ENCODE measurements at regions not wholly inside any gene's neighbourhood (a gene's known extent, or its start where the extent isn't known, plus 50 kb on each side); places are given as distances from the start of the nearest gene placed in this dataset.
"Not testable (repeated sequence)": the region's sequence is repeated elsewhere in the genome, so short reads cannot be mapped to it uniquely, and the experiment has no call there.

DNA sequence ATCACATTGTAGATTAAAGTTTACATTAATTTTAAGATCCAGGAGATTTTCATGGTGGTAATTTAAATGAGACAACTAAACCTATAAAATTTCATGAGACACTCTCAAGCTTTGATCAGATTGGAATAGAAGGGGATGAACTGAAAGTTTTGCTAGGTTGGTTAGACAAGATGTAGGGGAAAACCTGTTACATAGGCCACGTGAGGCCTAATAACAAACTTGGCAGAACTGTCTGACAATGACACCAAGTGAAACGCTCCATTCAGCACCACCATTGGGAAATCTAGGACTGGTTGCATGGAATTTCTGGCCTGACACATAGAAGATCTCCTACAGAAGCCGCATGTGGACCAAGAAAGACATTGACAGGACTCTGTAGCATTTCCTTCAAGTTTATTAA, 87.8 kb upstream of the SLC39A10 start:
- DNase-seq: no peak

DNA sequence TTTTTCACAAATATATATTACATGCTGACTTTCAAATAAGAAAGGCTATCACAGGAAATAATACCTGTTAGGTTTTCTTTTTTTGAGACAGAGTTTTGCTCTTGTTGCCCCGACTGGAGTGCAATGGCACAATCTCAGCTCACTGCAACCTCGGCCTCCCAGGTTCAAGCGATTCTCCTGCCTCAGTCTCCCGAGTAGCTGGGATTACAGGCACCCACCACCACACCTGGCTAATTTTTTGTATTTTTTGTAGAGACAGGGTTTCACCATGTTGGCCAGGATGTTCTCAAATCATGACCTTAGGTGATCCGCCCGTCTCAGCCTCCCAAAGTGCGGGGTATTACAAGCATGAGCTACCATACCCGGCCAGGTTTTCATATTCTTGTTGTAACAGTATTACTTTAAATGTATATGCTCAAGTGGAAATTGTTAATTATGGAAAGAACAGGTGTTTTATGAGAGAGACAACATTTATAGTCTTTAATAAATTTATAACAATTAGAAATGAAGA, 92.3 kb upstream of the SLC39A10 start:
- DNase-seq: not testable (repeated sequence)

DNA sequence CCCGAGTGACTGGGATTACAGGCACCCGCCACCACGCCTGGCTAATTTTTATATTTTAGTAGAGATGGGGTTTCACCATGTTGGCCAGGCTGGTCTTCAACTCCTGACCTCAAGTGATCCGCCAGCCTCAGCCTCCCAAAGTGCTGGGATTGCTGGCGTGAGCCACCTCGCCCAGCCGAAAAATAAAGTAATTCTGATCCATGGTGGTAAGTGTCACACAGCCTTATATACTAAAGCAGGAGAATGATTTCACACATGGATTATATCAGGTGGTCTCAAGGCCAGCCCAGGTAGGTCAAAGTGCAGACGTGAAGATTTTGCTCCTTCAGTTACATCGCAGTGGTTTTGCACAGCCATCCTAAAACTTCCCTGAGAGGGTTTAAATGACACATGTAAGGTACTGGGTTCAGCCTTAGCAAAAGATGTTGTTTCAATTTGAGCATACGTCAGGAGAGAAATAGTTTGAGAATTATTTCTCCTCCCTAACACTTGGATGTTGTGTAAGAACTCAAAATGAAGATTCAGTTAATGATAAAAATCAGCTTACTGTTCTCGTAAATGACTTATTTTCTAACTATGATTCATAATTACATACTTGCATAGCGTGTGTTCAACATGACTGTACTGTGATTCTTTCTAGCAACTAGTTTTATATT, 93.0 kb upstream of the SLC39A10 start:
- DNase-seq: no peak

DNA sequence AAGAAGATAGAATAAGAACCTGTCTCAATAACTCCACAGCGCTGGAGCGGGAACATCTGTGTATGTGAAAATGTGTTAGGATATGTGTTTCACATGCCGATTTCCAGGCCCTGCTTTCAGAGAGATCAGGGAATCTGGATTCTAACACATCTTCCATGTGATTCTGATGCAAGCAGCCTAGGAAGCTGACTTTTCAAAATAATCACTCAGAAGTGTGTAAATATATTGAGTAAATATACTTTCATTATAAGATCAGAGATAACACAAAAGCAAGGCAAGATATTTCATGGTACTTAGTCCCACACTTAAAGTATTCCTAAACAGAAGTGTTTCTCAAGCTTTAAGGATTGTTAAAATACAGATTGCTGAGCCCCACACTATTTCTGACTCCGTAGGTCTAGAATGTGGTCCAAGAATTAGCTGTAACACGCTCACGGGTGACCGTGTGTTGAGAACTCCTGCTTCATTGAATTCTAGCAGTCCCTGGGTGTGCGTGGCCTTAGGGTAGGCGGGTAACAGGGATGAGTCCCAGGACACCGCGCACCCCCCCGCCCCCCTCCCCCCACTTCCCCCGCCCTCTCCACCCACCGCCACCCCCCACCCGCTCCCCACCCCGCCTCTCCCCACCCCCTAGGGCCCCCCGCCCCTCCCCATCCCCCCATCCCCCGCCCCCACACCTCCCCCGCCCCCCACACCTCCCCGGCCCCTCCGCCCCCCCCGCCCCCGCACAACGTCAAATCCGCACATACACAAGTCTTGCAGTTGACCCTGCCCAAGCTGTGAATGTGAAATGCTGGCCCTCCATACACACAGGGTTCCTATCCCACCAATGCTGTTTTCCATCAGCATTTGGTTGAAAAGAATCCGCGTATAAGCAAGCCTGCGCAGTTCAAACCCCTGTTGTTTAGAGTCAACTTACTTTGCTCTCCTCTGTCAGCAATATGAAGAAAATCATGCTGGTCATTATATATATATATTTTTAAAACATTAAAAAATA, 94.2 kb upstream of the SLC39A10 start:
- DNase-seq: no peak

DNA sequence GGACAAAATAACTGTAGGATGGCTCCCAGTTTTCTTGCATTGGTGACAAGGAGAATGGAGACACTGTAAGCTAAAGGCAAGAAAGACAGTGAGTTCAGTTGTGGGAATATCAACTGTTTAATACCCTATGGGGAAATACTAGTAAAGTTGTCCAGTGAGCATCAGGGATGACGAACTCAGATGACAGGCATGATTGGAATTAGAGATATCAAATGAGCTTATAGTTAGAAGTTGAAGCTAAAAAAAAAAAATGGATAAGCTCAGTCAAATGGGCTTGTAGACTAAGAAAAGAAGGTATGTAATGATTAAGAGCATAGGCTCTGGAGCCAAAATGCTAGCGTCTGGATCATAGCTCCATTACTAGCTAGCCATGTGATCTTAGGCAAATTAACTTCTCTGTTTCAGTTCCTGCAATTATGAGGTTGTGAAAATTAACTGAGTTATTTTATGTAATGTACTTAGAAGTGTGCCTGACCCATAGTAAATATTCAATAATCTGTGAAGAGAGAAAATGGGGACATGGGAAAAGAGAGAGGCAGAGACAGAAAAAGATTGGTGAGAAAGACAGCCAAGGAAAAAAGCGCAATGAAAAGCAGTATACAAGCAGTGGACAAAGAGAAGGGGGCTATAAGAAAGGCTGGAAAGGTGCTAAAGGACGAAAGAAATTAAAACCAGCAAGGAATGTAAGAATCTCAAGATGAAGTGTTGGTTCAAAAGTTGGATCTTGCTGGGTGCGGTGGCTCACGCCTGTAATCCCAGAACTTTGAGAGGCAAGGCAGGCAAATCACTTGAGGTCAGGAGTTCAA, 95.7 kb upstream of the SLC39A10 start:
- no peak for DNase-seq

DNA sequence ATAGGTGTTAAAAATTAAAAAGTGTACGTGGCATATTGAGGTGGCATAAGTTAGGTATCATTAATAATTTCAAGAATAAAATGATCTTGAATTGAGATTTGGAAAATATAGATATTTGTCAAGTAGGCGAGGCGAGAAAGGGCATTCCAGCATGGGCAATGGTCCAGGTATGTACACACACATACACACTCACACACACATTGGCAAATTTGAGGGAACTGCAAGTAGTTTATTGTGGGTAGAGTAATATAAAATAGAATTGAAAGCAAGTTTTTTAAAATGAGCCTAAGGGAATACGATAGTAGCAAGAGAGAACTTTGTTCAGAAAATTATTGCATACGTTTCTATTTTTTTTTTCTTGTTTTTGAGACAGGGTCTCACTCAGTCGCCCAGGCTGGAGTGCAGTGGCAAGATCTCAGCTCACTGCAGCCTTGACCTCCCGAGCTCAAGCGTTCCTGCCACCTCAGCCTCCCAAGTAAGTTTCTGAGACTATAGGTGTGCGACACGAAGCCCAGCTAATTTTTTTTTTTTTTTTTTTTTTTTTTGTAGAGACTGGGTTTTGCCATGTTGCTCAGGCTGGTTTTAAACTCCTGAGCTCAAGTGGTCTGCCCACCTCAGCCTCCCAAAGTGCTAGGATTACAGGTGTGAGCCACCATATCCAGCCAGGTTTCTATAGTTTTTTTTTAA, 96.7 kb upstream of the SLC39A10 start:
- no peak for DNase-seq

DNA sequence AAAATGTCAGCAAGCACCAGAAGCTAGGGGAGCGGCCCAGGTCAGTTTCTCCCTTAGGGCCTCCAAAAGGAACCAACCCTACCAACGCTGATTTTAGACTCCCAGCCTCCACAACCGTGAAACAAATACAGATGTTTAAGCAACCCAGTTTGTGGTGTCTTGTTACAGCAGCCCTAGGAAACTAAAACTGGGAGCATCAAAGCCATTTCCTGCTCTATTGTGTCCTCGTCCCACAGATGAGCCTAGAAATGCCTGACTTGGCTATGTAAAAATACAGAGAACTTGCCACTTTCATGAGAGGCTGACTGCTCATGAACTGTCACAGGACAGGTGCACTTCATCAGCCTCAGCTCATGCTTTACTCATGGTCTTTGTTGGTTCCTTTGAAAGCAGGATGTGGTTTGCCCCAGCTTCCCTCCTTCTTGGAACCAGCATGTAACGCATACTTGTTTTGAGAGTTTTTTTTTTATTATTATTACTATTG, 97.6 kb upstream of the SLC39A10 start:
- no peak for DNase-seq

DNA sequence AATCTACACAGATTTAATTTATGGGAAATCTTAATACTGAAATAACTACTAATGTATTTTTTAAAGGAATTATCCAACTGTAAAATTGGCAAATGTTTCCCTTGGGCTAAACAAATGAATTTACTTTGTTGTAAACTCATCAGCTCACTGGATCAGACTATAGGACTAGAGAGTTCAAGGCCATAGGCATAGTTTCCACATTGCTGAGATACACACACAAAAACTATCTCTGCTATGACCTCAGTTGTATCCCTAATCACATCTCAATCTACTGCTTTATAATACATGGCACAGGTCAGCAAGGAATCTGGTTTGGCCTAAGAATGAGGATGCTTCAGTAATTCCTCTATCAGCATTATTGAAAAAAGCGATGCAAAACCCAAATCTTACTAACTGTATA, 101.1 kb upstream of the SLC39A10 start:
- no peak for DNase-seq

DNA sequence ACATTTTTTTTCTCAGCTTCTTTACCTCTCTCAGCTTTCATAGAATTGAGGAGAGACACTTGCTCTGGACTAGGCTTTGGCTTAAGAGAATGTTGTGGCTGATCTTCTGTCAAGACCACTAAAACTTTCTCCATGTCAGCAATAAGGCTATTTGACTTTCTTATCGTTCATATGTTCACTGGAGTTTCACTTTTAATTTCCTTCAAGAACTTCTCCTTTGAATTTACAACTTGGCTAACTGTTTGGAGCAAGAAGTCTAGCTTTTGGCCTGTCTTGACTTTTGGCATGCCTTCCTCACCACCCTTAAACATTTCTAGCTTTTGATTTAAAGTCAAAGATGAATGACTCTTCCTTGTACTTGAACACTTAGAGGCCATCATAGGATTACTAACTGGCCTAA, 104.4 kb upstream of the SLC39A10 start:
- DNase-seq: no peak

DNA sequence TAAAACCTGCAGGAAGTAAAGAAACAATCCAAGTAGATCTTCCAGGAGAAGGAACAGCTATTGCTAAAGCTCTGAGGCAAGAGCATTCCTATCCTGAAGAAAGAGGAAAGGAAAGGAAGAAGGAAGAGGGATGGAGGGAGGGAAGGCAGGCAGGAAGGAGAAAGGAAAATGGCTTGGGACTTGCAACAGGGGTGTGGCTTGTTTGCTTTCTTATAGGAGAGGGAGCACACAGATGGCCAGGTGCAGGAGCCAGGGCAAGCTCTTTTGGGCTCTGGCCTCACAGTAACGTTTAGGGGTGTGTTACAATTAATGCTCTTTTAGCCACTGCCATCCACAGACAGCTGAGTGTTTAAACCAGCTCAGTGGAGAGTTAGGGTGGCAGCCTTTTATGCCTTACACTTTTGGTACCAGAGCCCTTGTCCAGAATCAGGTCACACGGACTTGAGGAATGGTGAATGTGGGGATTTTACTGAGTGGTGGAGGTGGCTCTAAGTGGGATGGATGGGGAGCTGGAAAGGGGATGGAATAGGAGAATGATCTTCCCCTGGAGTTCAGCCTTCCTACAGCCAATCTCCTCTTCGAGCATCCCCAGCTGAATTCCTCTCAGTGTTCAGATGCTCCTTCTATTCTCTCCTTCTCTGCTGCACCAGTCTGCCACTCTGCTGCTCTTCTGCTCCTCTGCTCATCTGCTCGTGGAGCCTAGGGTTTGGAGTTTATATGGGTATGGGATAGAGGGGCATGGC, 108.7 kb upstream of the SLC39A10 start:
- no peak for DNase-seq

DNA sequence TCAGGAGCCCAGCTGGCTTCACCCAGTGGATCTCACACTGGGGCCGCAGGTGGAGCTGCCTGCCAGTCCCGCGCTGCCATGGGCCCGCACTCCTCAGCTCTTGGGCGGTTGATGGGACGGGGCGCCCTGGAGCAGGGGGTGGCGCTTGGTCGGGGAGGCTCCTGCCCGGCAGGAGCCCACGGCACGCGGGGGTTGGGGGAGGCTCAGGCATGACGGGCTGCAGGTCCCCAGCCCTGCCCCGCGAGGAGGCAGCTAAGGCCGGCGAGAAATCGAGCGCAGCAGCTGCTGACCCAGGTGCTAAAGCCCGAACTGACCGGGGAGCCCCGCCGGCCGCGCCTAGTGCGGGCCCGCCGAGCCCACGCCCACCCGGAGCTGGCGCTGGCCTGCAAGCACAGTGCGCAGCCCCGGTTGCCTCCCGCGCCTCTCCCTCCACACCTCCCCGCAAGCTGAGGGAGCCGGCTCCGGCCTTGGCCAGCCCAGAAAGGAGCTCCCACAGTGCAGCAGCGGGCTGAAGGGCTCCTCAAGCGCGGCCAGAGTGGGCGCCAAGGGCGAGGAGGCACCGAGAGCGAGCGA, 109.7 kb upstream of the SLC39A10 start:
- DNase-seq: not testable (repeated sequence)

DNA sequence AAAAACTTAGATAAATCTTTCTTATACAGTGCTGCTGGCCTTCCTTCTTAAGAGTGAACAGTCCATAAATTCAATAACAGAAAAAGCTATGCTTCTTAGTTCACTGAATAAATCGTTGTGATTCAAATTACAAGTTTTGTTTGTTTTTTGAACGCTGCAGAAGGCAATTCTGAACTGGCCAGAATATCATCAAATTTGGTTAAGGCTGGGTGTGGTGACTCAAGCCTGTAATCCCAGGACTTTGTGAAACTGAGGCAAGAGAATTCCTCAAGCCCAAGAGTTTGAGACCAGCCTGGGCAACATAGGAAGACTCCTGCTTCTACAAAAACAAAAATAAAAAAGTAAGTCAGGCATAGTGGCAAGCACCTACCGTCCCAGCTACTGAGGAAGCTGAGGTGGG, 111.2 kb upstream of the SLC39A10 start:
- no peak for DNase-seq

DNA sequence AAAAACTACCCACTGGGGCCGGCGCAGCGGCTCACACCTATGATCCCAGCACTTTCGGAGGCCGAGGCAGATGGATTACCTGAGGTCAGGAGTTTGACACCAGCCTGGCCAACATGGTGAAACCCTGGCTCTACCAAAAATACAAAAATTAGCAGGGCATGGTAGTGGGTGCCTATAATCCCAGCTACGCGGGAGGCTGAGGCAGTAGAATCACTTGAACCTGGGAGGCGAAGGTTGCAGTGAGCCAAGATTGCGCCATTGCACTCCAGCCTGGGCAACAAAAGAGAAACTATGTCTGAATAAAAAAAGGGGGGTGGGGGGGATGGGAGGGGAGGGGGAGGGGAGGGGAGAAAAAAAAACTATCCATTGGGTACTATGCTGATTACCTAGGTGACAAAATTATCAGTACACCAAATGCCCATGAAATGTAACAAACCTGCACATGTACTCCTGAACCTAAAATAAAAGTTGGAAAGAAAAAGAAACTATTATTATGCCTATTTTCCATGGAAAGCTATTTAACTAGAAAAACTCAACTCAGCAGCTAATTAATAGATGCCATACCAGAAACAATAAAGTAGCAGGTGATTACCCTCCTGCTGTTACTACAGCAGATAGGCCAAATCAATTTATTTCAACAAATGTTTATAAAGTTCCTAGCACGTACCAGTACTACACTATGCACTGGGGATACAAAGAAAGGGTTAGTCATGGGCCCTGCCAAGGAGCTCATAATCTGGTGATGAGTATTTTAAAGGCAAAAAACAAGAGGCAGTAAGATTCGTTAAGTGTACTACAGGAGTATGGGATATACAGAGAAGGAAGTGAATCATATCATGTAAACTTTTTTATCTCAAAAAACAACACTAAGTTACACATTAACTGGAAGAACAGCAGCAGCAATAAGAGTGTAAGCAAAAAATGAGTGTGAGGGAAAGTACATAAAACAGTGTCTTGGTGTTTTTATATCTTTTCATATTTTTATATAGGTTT, 112.8 kb upstream of the SLC39A10 start:
- DNase-seq: no peak

DNA sequence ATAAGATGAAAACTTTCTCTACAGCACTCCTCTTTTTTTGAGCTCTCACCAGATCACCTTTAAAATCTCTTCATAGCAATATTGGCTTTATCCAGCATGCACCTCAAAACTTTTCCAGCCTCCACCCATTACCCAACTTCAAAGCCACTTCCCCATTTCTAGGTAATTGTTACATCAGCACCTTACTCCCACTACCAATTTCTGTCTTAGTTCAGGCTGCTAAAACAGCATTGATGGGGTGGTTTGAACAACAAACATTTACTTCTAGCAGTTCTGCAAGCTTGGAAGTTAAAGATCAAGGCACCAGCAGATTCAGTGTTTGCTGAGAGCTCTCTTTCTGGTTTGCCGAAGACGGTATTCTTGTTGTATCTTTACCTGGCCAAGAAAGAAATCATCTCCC, 114.0 kb upstream of the SLC39A10 start:
- DNase-seq: no peak

DNA sequence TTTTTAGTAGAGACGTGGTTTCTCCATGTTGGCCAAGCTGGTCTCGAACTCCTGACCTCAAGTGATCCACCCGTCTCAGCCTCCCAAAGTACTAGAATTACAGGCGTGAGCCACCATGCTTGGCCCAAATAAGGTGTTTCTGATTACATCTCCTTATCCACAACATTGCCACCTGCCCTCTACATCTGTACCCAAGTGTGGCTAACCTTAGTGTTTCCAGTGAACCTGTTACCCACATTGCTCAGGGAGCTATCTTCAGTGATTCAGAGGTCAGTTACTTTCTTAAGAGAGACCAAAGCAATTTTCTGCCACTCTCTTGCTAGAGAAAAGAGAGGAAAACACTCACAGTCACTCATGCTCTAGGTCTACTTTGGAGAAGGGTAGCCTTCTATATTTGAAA, 115.0 kb upstream of the SLC39A10 start:
- DNase-seq: no peak

DNA sequence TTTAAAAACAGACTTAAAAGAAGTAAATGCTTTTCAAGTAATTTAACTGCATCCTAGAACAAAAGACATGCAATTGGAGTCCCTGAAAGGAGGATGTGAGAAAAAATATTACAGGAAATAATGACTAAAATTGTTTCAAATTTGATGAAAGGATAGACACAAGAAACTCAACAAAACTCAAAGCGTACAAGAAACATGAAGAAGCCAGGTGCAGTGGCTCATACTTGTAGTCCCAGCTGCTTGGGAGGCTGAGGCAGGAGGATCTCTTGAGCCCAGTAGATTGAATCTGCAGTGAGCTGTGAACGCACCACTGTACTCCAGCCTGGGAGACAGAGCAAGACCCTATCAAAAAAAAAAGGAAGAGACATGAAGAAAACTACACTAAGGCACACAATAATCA, 118.1 kb upstream of the SLC39A10 start:
- no peak for DNase-seq

DNA sequence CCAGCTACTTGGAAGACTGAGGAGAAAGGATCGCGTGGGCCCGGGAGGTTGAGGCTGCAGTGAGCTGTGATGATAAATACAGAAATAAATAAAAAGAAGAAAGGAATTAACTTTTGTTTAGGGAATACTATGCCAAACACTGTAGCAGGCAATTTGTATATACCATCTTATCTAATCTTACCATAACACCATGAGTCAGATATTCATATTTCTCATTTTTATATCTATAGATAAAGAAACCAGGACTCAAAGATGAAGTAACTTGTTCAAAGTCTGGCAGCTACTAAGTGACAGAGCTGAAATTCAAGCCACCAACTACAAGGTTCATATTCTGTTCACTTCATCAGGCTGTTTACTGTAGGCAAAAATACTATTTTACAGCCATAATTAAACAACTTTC, 119.2 kb upstream of the SLC39A10 start:
- DNase-seq: no peak

DNA sequence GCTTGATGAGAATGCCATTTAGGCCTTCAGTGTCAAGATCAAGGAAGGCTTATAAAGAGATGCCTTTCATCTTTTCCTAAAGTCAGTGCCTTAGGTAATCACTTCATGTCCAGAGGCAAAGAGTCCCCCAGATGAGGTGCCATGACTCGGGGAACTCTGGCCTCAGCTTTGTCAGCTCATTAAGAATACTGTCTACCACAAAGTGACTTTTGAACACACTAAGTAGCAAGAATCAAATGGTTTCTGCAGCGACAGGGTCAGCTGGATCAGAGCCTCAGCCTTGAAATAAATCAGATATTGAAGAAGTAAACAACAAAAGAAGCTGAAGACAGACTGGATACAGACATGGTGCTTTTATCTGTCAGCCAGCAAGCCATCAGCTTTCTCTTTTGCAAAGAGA, 120.1 kb upstream of the SLC39A10 start:
- DNase-seq: no peak

DNA sequence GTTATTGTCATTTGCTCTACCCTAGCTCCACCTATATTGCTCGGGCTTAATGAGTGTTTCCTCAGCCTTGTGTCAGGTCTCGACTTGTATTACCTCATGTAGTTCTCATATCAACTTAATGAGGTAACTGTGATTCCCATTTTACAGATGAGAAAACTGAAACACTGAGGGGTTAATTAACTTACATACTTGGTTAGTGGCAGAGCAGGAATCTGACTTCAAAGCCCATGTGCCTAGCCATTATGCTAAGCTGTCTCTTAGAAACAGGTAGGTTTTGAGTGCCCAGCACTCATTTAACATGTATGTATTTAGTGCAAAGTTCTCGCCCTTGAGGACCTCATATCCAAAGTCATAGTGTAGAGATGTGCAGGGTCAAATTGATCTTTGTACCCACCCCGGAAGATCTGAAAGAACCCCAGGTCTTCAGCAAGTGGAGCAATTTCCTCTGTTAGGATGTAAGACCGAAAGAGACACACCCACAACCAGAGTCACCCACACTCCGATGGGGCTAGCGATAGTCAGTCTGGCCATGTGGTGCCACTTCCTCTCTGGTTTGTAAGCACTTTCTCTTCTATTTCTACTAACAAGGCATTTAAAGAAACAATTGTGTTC, 121.0 kb upstream of the SLC39A10 start:
- no peak for DNase-seq

DNA sequence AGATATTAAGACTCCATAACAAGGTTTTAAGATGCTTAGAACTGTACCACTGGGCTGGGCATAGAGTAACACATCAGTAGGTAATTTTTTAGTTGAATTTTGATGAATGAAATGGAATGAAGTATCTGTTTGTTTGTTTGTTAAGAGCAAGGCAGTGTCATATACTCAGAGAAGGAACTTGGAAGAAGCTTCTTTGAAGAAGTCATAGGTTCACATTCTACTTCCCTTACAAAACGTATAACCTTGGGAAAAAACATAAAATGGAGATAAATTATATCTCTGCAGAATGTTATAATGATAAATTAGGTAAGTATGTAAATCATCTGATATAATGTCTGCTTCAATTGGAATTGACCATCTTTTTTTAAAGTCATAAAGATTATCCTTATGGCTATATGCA, 122.1 kb upstream of the SLC39A10 start:
- no peak for DNase-seq

Data from SHP77 (cell line).